ENCODE measurements at regions not wholly inside any gene's neighbourhood (a gene's known extent, or its start where the extent isn't known, plus 50 kb on each side); places are given as distances from the start of the nearest gene placed in this dataset.
"Not testable (repeated sequence)": the region's sequence is repeated elsewhere in the genome, so short reads cannot be mapped to it uniquely, and the experiment has no call there.

DNA sequence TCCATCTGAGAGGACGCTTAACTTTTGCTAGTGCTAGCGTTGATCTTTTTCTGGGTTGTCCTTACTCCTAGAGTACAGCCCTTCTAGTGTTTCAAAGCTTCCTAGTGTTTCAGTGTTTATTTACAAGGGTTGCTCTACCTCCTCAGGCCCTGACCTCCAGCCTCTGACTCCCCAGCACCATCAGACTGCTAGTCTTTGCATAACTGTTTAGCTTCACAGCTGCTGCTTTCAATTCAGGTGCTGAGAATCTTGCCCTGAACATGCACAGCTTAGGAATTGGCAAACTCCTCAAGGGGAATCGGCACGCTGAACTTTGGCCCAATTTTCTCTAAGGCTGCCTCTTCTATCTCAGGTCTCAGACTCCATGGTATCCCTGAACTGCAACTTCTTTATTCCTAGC, 52.9 kb downstream of the OR52B4 start:
- DNase-seq, result not testable (repeated sequence)

GRCh38 chr11:4277225-4277624, 91.0 kb downstream of the OR52B4 start:
- DNase-seq, result not testable (repeated sequence)

DNA sequence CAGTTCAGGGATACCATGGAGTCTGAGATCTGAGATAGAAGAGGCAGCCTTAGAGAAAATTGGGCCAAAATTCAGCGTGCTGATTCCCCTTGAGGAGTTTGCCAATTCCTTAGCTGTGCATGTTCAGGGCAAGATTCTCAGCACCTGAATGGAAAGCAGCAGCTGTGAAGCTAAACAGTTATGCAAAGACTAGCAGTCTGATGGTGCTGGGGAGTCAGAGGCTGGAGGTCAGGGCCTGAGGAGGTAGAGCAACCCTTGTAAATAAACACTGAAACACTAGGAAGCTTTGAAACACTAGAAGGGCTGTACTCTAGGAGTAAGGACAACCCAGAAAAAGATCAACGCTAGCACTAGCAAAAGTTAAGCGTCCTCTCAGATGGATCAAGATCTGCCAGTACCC, 117.1 kb downstream of the OR52B4 start:
- DNase-seq, result peak; percentile 56 to 75

DNA sequence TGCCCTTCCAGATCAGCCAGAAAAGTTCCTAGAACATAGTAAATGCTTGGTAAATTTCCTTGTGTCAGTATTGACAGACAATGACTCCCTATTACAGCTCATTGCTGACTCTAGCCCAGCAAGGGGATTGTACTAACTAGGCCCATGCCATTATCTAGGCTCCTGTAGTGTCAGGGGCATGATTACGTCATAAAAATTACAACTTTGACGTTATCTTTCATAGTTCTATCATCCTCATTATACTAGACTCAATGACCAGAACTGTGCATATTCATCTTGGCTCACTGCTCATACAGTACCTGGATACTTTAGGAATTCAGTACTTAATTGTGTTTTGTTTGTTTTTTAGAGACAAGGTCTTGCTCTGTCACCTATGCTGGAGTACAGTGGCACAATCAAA, 118.7 kb downstream of the OR52B4 start:
- DNase-seq, result not testable (repeated sequence)

- DNase-seq, result not testable (repeated sequence)
Measured at GRCh38 chr11:4237771-4238170, 130.4 kb downstream of the OR52B4 start.

DNA sequence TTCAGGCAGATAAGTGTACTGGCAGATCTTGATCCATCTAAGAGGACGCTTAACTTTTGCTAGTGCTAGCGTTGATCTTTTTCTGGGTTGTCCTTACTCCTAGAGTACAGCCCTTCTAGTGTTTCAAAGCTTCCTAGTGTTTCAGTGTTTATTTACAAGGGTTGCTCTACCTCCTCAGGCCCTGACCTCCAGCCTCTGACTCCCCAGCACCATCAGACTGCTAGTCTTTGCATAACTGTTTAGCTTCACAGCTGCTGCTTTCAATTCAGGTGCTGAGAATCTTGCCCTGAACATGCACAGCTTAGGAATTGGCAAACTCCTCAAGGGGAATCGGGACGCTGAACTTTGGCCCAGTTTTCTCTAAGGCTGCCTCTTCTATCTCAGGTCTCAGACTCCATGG, 124.3 kb downstream of the RRM1 start:
- not testable (repeated sequence) for DNase-seq

DNA sequence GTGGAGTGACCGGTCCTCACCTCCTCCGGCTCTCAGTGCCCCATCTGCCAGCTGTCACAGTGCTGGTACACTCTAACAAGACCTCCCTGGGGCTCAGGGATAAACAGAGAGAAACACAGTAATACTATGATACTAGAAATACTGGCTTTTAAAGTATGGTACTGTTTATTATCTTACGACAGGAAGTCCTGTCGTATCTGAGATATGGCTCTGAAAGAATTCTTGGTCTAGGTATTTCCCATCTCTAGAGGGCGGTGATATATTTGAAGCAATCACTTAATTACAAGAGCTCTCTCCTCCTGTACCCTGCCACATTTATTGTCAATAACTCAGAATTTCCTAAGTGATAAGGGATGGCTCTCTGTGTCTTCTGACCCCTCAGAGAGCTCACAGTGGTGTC, 119.1 kb downstream of the RRM1 start:
- DNase-seq, result no peak

DNA sequence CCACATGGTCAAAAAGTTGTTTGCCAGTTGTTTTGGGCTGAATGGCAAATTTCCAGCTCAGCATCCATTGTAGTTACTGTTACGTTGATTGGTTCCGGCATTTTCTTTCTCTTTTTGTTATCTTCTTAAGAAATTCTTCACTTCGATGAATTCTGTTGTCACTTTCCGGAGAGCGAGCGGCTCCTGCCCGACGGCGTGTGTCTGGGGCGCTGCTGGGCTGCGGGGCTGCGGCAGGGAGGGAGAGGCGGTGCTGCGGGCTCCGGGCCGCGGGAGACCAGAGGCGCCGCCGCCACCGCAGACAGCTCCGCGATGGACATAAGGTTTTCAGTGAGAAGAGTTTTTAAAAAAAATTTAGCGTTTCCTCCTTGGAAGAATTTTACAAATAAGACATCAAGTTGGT, 117.4 kb downstream of the RRM1 start:
- DNase-seq, result no peak

DNA sequence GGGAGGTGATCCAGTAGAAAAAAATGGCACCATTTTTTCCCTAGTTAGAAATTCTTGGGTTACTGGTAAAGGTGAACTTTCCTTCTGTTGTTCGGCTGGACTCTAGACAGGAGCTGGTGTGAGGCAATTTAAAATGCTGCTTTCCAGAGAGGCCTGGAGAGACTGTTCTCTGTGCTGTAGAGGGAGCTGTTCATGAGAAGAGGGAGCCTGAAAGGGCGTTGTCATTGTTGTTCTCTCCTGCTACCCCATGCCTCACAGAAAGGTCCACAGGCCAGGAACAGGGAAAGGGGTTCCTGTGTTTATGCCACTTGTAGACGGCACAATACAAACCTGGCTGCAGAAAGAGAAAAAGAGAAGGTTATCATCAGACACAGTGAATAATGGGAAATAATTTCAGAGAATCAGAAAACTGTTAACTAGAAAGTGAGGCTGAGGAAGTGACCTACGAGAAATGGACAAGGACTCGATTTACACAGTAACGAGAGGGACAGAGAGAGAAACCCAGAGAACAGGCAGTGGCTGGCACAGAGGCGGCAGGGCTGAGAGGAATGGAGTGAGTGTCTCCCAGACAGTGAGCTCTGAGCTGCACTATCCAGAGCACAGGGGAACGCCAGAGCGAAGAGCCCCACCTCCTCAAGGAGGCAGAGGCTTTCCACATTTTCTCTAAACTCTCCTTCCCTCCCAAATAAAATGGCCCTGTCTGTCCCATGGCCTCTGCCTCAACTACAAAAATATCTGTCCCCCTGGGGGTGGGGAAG, 109.2 kb downstream of the RRM1 start:
- peak in 1 of 2 experiments; percentile 59 for DNase-seq

DNA sequence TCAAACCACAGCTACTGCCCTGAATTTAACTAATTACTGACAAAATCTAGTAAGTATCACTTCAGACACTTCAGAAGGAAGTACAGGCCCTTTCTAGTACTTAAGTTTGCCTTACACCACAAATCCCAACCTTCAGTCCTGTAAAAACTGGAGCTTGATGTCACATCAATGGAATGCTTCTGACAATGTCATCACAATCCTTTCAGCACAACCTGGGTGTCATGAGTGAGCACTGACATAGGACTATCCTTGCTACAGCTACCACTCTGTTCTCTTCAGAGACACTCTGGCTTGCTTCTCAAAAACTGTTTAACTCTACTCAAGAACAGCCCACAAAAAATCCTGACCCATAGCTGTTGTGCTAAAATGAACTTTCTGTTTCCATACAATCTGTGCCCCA, 108.2 kb downstream of the RRM1 start:
- DNase-seq, result no peak

DNA sequence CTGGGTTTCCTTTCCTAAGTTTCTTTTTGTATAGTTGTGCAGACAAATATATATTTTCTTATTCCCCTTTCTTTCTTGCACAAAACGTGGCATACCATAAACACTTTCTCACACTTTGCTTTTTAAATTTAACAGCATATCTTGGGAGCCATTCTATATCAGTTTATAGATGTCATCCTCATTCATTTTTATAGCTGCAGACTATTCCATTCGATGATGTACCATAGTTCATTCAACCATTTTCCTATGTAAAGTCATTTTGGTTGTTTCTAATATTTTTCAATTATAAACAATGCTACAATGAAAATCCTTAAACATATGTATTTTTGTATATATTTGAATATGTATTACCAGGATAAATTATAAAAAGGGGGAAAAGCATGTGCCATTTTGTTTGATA, 102.5 kb downstream of the RRM1 start:
- no peak for DNase-seq

GRCh38 chr11:4195909-4196308, 101.3 kb downstream of the RRM1 start:
- DNase-seq, result peak; percentile 78 to 88

DNA sequence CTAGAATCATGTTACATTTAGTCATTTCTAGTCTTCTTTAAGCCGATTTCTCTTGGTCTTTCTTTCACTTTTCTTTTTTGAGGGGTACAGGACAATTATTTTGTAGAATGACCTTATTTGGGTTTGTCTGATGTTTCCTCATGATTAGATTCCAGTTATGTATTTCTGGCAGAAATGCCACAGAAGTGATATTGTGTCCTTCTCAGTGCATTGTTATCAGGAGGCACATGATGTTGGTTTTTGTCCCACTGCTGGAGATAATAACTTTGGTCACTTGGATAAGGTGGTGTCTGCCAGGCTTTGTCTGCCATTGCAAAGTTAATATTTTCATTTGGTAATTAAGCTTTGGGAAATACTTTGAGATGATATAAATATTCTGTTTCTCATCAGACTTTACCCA, 100.3 kb downstream of the RRM1 start:
- DNase-seq, result no peak

DNA sequence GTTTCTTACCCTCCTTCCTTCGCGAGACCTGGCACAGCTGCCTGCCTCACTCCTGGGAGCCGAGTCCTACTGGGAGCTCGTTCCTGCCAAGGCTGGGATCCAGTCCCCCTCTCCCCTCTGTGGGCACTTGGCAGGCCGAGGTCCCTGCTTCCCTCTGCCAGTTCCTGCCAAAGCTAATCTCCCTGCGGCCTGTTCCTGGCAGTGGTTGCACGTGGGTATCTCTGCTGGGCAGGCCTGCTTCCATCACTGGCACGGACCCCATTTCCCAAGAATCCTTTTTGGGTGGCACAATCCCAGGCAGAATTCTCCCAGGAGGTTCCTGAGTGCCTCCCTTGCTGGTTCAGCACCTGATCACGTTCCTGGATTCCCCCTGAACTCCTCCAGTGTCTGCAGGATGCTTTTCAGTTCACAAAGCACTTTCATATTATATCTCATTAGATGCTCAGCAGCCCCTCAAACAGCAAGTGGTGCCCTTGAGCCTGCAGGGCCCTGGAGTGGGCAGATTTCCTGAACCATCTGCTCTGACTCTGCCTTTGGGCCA, 96.5 kb downstream of the RRM1 start:
- DNase-seq, result peak in 1 of 2 experiments; percentile 26

DNA sequence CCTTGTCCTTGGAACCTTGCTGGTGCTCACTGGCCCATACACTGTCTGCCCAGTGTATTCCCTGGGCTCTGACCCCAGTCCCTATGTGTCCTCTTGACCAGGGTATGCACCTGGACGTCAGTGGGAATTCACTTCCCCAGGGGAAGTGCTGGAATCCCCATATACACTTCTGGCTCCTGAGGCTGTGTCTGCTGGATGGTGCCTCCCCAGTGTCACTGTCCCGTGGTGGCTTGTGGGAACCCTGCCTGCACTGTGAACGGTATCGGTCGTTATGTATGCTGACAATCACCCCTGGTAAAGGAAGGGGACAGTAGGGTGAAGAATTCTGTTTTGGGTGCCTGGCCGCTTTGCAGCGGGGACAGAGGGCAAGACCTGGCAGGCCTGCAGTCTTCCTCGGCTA, 95.9 kb downstream of the RRM1 start:
- DNase-seq, result no peak

DNA sequence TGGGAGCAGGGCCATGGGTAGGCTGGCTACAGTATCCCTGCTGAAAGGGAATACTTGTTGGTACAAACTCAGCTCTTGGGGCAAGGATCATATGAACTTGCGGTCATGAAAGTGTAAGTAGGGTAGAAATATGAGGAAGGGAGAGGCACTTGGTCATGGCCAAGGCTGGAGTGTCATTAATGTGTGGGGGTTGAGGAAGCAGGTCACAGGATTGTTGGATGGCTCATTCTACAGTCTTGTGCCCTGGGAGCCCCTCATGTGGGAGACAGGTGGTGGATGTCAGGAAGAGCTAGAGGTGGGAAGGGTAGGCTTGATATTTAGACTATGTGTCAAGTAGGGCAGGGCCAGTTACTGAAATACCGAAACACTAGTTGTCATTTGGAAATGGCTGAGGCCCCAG, 95.5 kb downstream of the RRM1 start:
- DNase-seq, result no peak
